Dendritic cell treated with granulocyte-macrophage colony-stimulating factor and Interleukin-4, amounts not matched to agents 40 ng/mL and 50 ng/mL, for 4 days (primary cell): ENCODE measurements at regions not wholly inside any gene's neighbourhood (a gene's known extent, or its start where the extent isn't known, plus 50 kb on each side); places are given as distances from the start of the nearest gene placed in this dataset.
"Not testable (repeated sequence)": the region's sequence is repeated elsewhere in the genome, so short reads cannot be mapped to it uniquely, and the experiment has no call there.

Experiments used
- H3K27ac Mint-ChIP-seq: one replicate; pipeline ENCODE4 v1.8.0; 2022; ENCODE audit warnings: mild to moderate bottlenecking, mixed read lengths
- H3K27me3 Mint-ChIP-seq: one replicate; pipeline ENCODE4 v1.8.0; 2022; ENCODE audit warnings: mild to moderate bottlenecking, mixed read lengths
- H3K36me3 Mint-ChIP-seq: one replicate; pipeline ENCODE4 v1.8.0; 2022; ENCODE audit warnings: low read depth, mixed read lengths
- H3K4me1 Mint-ChIP-seq: one replicate; pipeline ENCODE4 v1.8.0; 2022; ENCODE audit warnings: low read depth, mixed read lengths
- H3K4me3 Mint-ChIP-seq: one replicate; pipeline ENCODE4 v1.8.0; 2022; ENCODE audit warnings: mild to moderate bottlenecking, moderate library complexity, mixed read lengths
- H3K9me3 Mint-ChIP-seq: one replicate; pipeline ENCODE4 v1.8.0; 2022; ENCODE audit warnings: mixed read lengths
- intact Hi-C: fragments of 100-400 bp; cut with micrococcal nuclease; formaldehyde crosslinking; loops from one replicate; pipeline ENCODE4 v1.15.0; 2022

GRCh38 chrX:63581906-63582305 lies 203.1 kb downstream of the ARHGEF9 start:
- no peaks in the 10 kb centered on the region for H3K27me3 Mint-ChIP-seq
- H3K27ac Mint-ChIP-seq, result no peak overlapping the region
- intact Hi-C loops, result no loop called here
- no peaks in the 10 kb centered on the region for H3K9me3 Mint-ChIP-seq
- H3K4me3 Mint-ChIP-seq, result no peak overlapping the region
- no peaks in the 10 kb centered on the region for H3K4me1 Mint-ChIP-seq
- H3K36me3 Mint-ChIP-seq, result no peaks in the 10 kb centered on the region

GRCh38 chrX:63581398-63581797 lies 203.6 kb downstream of the ARHGEF9 start:
- H3K4me1 Mint-ChIP-seq, result no peaks in the 10 kb centered on the region
- H3K4me3 Mint-ChIP-seq, result no peak overlapping the region
- intact Hi-C loops, result no loop called here
- H3K27me3 Mint-ChIP-seq, result no peaks in the 10 kb centered on the region
- no peak overlapping the region for H3K27ac Mint-ChIP-seq
- no peaks in the 10 kb centered on the region for H3K36me3 Mint-ChIP-seq
- H3K9me3 Mint-ChIP-seq, result no peaks in the 10 kb centered on the region

- no peak overlapping the region for H3K27ac Mint-ChIP-seq
- no peaks in the 10 kb centered on the region for H3K27me3 Mint-ChIP-seq
- H3K4me3 Mint-ChIP-seq, result no peak overlapping the region
- H3K36me3 Mint-ChIP-seq, result no peaks in the 10 kb centered on the region
- H3K9me3 Mint-ChIP-seq, result no peaks in the 10 kb centered on the region
- H3K4me1 Mint-ChIP-seq, result no peaks in the 10 kb centered on the region
- intact Hi-C loops, result no loop called here
Observed at GRCh38 chrX:63576533-63576932, 208.5 kb downstream of the ARHGEF9 start.

DNA sequence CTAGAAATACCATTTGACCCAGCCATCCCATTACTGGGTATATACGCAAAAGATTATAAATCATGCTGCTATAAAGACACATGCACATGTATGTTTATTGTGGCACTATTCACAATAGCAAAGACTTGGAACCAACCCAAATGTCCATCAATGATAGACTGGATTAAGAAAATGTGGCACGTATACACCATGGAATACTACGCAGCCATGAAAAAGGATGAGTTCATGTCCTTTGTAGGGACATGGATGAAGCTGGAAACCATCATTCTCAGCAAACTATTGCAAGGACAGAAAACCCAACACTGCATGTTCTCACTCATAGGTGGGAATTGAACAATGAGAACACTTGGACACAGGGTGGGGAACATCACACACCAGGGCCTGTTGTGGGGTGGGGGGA lies 209.3 kb downstream of the ARHGEF9 start:
- not testable (repeated sequence) for H3K27me3 Mint-ChIP-seq, H3K4me3 Mint-ChIP-seq

DNA sequence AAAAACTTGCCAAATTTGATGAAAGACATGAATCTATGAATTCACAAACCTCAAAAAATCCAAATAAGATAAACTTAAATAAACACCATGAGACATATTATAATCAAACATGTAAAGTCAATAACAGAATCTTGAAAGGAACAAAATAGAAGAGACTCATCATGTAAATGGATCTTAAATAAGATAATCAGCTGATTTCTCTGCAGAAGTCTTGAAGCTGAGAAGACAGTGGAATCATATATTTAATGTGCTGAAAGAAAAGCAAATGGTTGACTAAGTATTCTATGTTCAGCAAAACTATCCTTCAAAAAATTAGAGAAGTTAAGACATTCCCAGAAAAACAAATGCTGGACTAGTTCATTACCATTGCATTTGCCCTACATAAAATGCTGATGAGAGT lies 215.7 kb upstream of the SPIN4 start:
- H3K27ac Mint-ChIP-seq, result no peak overlapping the region
- H3K27me3 Mint-ChIP-seq, result no peaks in the 10 kb centered on the region
- no peaks in the 10 kb centered on the region for H3K36me3 Mint-ChIP-seq
- intact Hi-C loops, result no loop called here
- H3K4me1 Mint-ChIP-seq, result no peaks in the 10 kb centered on the region
- H3K4me3 Mint-ChIP-seq, result no peak overlapping the region
- H3K9me3 Mint-ChIP-seq, result peaks cover 9% of the 10 kb centered on the region

More for the DNA sequence above, 209.3 kb downstream of the ARHGEF9 start:
- H3K4me1 Mint-ChIP-seq, H3K36me3 Mint-ChIP-seq, H3K27ac Mint-ChIP-seq, H3K9me3 Mint-ChIP-seq, intact Hi-C loops: not testable (repeated sequence)

- H3K27me3 Mint-ChIP-seq, result no peaks in the 10 kb centered on the region
- no peaks in the 10 kb centered on the region for H3K4me1 Mint-ChIP-seq
- H3K9me3 Mint-ChIP-seq, result peaks cover 4% of the 10 kb centered on the region
- intact Hi-C loops, result loop anchor here (5.0 kb wide), 1 partner anchor 214 kb away; no protein-coding TSS in a partner anchor
- no peak overlapping the region for H3K27ac Mint-ChIP-seq
- H3K36me3 Mint-ChIP-seq, result peaks cover 7% of the 10 kb centered on the region
- H3K4me3 Mint-ChIP-seq, result no peak overlapping the region
Observed at GRCh38 chrX:63561425-63561824, 210.3 kb upstream of the SPIN4 start.

DNA sequence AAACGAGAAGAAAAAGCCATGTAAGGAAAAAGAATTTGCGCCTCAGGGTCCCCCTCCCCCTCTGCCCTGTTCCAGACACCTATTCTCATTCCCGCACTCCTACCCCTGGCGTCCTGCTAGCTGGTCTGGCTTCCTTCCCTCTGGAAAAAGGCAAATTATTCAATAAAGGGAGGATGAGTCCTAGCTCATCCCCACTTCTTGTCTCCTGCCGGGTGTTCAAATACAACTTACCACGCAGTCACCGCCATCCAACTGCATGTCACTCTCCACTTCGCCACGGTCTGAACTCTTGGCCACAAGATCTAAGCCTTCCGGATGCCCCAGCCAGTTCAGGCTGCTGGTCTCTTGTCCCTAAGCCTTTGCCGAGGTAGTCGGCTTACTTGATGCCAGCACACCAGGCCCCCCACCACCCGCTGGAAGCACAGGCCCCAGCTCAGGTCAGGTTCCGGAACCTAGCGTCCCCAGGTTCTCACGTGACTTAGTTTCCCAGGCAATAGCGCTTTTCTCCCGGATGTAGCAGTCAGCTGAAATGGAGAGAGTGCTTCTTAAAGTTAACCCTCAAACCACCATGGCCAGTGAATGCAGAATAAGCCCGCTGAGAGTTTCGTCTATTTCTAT lies 209.6 kb upstream of the SPIN4 start:
- H3K4me1 Mint-ChIP-seq, result no peaks in the 10 kb centered on the region
- peak overlapping the region; percentile 98 for H3K4me3 Mint-ChIP-seq
- peak overlapping the region; percentile 92 for H3K27ac Mint-ChIP-seq
- intact Hi-C loops, result loop anchor here (5.0 kb wide), 1 partner anchor 213 kb away; no protein-coding TSS in a partner anchor
- H3K9me3 Mint-ChIP-seq, result no peaks in the 10 kb centered on the region
- no peaks in the 10 kb centered on the region for H3K27me3 Mint-ChIP-seq
- peaks cover 7% of the 10 kb centered on the region for H3K36me3 Mint-ChIP-seq

DNA sequence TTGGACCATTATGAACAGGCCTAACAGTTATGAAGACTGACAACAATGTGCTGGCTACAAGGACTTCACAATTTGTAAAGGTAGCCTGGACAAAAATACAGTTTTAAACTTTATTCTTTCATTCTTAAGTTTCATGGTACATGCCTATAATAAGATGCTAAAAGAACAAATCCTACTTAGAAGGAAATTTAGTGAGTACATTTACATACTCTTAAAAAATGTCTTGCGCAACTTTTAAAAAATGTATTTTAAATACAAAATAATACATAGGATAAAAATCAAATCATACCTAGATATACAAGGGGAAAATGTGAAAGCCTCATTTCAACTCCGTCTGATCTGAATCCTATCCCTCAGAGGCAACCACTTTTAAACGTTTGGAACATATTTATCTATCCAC lies 200.7 kb upstream of the SPIN4 start:
- no peaks in the 10 kb centered on the region for H3K4me1 Mint-ChIP-seq
- no peak overlapping the region for H3K4me3 Mint-ChIP-seq
- H3K27me3 Mint-ChIP-seq, result no peaks in the 10 kb centered on the region
- H3K36me3 Mint-ChIP-seq, result no peaks in the 10 kb centered on the region
- intact Hi-C loops, result no loop called here
- no peaks in the 10 kb centered on the region for H3K9me3 Mint-ChIP-seq
- H3K27ac Mint-ChIP-seq, result no peak overlapping the region

GRCh38 chrX:63530654-63531053 lies 179.5 kb upstream of the SPIN4 start:
- H3K4me3 Mint-ChIP-seq, result no peak overlapping the region
- H3K27ac Mint-ChIP-seq, result no peak overlapping the region
- H3K9me3 Mint-ChIP-seq, result peaks cover 31% of the 10 kb centered on the region
- H3K36me3 Mint-ChIP-seq, result no peaks in the 10 kb centered on the region
- no peaks in the 10 kb centered on the region for H3K27me3 Mint-ChIP-seq
- no peaks in the 10 kb centered on the region for H3K4me1 Mint-ChIP-seq
- intact Hi-C loops, result no loop called here

DNA sequence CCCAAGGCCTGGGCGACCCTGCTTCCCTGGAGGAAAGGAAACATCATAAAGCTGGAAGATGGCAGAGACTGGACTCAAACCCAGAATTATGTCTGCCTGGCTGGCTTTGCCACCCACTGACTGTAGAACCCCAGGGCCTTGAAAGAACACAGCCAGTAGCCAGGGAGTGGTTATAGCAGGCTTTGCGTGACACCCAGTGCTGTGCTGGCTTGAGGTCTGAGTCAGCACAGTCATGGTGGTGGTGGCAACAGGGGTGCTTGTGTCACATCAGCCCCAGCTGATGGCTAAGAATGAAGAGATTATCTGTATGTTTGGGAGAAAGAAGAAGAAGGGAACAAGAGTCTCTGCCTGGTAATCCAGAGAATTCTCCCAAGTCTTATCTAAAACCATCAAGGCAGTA lies 178.8 kb upstream of the SPIN4 start:
- Mint-ChIP-seq H3K27me3 (no peaks in the 10 kb centered on the region), H3K4me1 (no peaks in the 10 kb centered on the region), H3K36me3 (no peaks in the 10 kb centered on the region), H3K4me3 (no peak overlapping the region), H3K9me3 (peaks cover 24% of the 10 kb centered on the region), H3K27ac (no peak overlapping the region)
- intact Hi-C loops, result no loop called here

DNA sequence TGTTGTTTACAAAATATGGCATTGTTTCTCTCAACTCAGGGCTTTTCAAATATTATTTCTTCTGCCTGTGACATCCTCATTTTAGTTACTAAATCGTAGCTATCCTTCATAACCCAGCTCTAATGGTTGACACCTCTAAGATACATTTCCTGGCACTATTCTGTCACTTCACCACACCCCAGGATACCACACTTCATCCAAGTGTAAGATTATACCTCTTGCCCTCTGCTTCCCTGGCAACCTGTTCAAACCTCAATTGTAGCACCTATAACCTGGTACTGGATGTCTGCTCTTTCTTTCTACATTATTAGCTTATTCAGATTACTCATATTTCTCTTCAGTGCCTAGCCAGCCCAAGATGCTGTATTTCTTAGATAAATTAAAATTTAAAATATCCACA lies 175.7 kb upstream of the SPIN4 start:
- intact Hi-C loops, result no loop called here
- no peak overlapping the region for H3K27ac Mint-ChIP-seq
- no peaks in the 10 kb centered on the region for H3K36me3 Mint-ChIP-seq
- H3K4me3 Mint-ChIP-seq, result no peak overlapping the region
- H3K9me3 Mint-ChIP-seq, result peaks cover 19% of the 10 kb centered on the region
- no peaks in the 10 kb centered on the region for H3K4me1 Mint-ChIP-seq
- H3K27me3 Mint-ChIP-seq, result no peaks in the 10 kb centered on the region

DNA sequence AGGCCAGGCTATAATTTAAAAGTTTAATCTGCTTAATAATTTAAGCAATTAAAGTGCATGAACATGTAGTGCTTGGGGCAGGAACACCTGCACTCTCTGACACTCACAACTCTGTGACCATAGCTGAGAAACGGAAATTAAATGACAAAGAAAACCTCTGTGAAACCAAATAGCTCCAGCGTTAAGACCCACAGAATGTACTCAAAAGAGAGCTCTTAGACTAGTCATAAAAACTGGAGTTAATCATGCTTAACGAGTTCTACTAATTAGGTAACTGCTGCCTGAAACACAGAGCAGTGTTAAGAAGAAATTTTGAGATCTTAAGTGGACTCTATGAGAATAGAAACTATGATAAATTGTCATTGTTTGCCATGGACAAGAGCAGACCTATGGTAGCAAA lies 174.4 kb upstream of the SPIN4 start:
- H3K4me3 Mint-ChIP-seq, result no peak overlapping the region
- H3K27me3 Mint-ChIP-seq, result no peaks in the 10 kb centered on the region
- intact Hi-C loops, result no loop called here
- no peaks in the 10 kb centered on the region for H3K4me1 Mint-ChIP-seq
- H3K9me3 Mint-ChIP-seq, result peaks cover 8% of the 10 kb centered on the region
- H3K27ac Mint-ChIP-seq, result no peak overlapping the region
- H3K36me3 Mint-ChIP-seq, result no peaks in the 10 kb centered on the region

GRCh38 chrX:63519368-63519767 lies 168.2 kb upstream of the SPIN4 start:
- H3K9me3 Mint-ChIP-seq, intact Hi-C loops, H3K4me1 Mint-ChIP-seq, H3K4me3 Mint-ChIP-seq, H3K36me3 Mint-ChIP-seq, H3K27ac Mint-ChIP-seq, H3K27me3 Mint-ChIP-seq: not testable (repeated sequence)

GRCh38 chrX:63514569-63515080 lies 163.5 kb upstream of the SPIN4 start:
- intact Hi-C loops, result no loop called here

More at GRCh38 chrX:63514569-63515080, 163.5 kb upstream of the SPIN4 start:
- Mint-ChIP-seq H3K27me3 (no peaks in the 10 kb centered on the region), H3K4me3 (no peak overlapping the region), H3K4me1 (no peaks in the 10 kb centered on the region), H3K36me3 (peaks cover under 1% of the 10 kb centered on the region), H3K9me3 (no peaks in the 10 kb centered on the region), H3K27ac (no peak overlapping the region)
